ENCODE measurements at regions not wholly inside any gene's neighbourhood (a gene's known extent, or its start where the extent isn't known, plus 50 kb on each side); places are given as distances from the start of the nearest gene placed in this dataset.

GRCh38 chr4:117326091-117326490, 240.7 kb upstream of the TRAM1L1 start:
- no peak overlapping the region for H3K4me2 ChIP-seq (ENCODE audit: low read length)
- no peaks in the 10 kb centered on the region for H3F3A ChIP-seq (ENCODE audit: insufficient read depth, low read length, poor library complexity, severe bottlenecking)
- H4K20me1 ChIP-seq (ENCODE audit: insufficient read depth), result no peaks in the 10 kb centered on the region
- no peak overlapping the region for H3K9ac ChIP-seq (ENCODE audit: low read length)
- no peaks in the 10 kb centered on the region for H3K9me2 ChIP-seq (ENCODE audit: insufficient read depth, low read length)
- H3K79me2 ChIP-seq (replicated peaks; ENCODE audit: insufficient read depth, low read length), result no peaks in the 10 kb centered on the region
- no peaks in the 10 kb centered on the region for H3K27me3 ChIP-seq (ENCODE audit: insufficient read depth, low read depth, low read length)
- no peaks in the 10 kb centered on the region for H3K9me3 ChIP-seq (ENCODE audit: low read length)
- no peaks in the 10 kb centered on the region for H3K36me3 ChIP-seq (ENCODE audit: insufficient read depth, low read length)
- H3K27ac ChIP-seq (ENCODE audit: low read length), result no peak overlapping the region
- H3K4me3 ChIP-seq (ENCODE audit: low read length), result no peak overlapping the region
- TF ChIP-seq EZH2 (IDR thresholded peaks at IDR 0.05; ENCODE audit: borderline replicate concordance, insufficient read depth, low read length, poor library complexity, severe bottlenecking), result no peak
- no peak for TF ChIP-seq POLR2AphosphoS5 (IDR thresholded peaks at IDR 0.05)
- no peak for TF ChIP-seq EP300 (conservative IDR thresholded peaks at IDR 0.05; ENCODE audit: poor library complexity, severe bottlenecking)
- H2AFZ ChIP-seq (ENCODE audit: low read depth, low read length), result no peak overlapping the region

- H3K27ac ChIP-seq (ENCODE audit: low read length), result peak overlapping the region; percentile 1
- no peaks in the 10 kb centered on the region for H3K36me3 ChIP-seq (ENCODE audit: insufficient read depth, low read length)
- no peak overlapping the region for H2AFZ ChIP-seq (ENCODE audit: low read depth, low read length)
- H3K9me3 ChIP-seq (ENCODE audit: low read length), result no peaks in the 10 kb centered on the region
- H3K9ac ChIP-seq (ENCODE audit: low read length), result no peak overlapping the region
- no peak overlapping the region for H3K4me2 ChIP-seq (ENCODE audit: low read length)
- TF ChIP-seq CTCF (IDR thresholded peaks at IDR 0.05; ENCODE audit: poor library complexity, severe bottlenecking) (no peak), REST (IDR thresholded peaks at IDR 0.05; ENCODE audit: borderline replicate concordance) (no peak), POLR2AphosphoS5 (IDR thresholded peaks at IDR 0.05) (peak; percentile 15)
- H3F3A ChIP-seq (ENCODE audit: insufficient read depth, low read length, poor library complexity, severe bottlenecking), result no peaks in the 10 kb centered on the region
- H4K20me1 ChIP-seq (ENCODE audit: insufficient read depth), result no peaks in the 10 kb centered on the region
- H3K27me3 ChIP-seq (ENCODE audit: insufficient read depth, low read depth, low read length), result no peaks in the 10 kb centered on the region
- no peaks in the 10 kb centered on the region for H3K79me2 ChIP-seq (replicated peaks; ENCODE audit: insufficient read depth, low read length)
- no peak overlapping the region for H3K4me3 ChIP-seq (ENCODE audit: low read length)
- no peaks in the 10 kb centered on the region for H3K9me2 ChIP-seq (ENCODE audit: insufficient read depth, low read length)
Observed at GRCh38 chr4:117327491-117327890, 242.1 kb upstream of the TRAM1L1 start.

- H3F3A ChIP-seq (ENCODE audit: insufficient read depth, low read length, poor library complexity, severe bottlenecking), result no peaks in the 10 kb centered on the region
- H3K9me2 ChIP-seq (ENCODE audit: insufficient read depth, low read length), result no peaks in the 10 kb centered on the region
- H3K4me2 ChIP-seq (ENCODE audit: low read length), result no peak overlapping the region
- no peak overlapping the region for H3K9ac ChIP-seq (ENCODE audit: low read length)
- no peak overlapping the region for H3K27ac ChIP-seq (ENCODE audit: low read length)
- no peaks in the 10 kb centered on the region for H3K36me3 ChIP-seq (ENCODE audit: insufficient read depth, low read length)
- H2AFZ ChIP-seq (ENCODE audit: low read depth, low read length), result no peak overlapping the region
- H3K79me2 ChIP-seq (replicated peaks; ENCODE audit: insufficient read depth, low read length), result no peaks in the 10 kb centered on the region
- no peaks in the 10 kb centered on the region for H3K9me3 ChIP-seq (ENCODE audit: low read length)
- H3K27me3 ChIP-seq (ENCODE audit: insufficient read depth, low read depth, low read length), result no peaks in the 10 kb centered on the region
- TF ChIP-seq POLR2AphosphoS5 (IDR thresholded peaks at IDR 0.05), result no peak
- no peak for TF ChIP-seq EZH2 (IDR thresholded peaks at IDR 0.05; ENCODE audit: borderline replicate concordance, insufficient read depth, low read length, poor library complexity, severe bottlenecking)
- TF ChIP-seq EP300 (conservative IDR thresholded peaks at IDR 0.05; ENCODE audit: poor library complexity, severe bottlenecking), result no peak
- no peak for TF ChIP-seq SMC3 (conservative IDR thresholded peaks at IDR 0.05; ENCODE audit: poor library complexity)
- TF ChIP-seq RAD21 (conservative IDR thresholded peaks at IDR 0.05), result no peak
- no peak for TF ChIP-seq MXI1 (conservative IDR thresholded peaks at IDR 0.05; ENCODE audit: poor library complexity, severe bottlenecking)
- no peak for TF ChIP-seq CTCF (IDR thresholded peaks at IDR 0.05; ENCODE audit: poor library complexity, severe bottlenecking)
- no peaks in the 10 kb centered on the region for H4K20me1 ChIP-seq (ENCODE audit: insufficient read depth)
- no peak overlapping the region for H3K4me3 ChIP-seq (ENCODE audit: low read length)
Observed at GRCh38 chr4:117328333-117328732, 243.0 kb upstream of the TRAM1L1 start.
